ENCODE measurements at regions not wholly inside any gene's neighbourhood (a gene's known extent, or its start where the extent isn't known, plus 50 kb on each side); places are given as distances from the start of the nearest gene placed in this dataset.

- H4K20me1 ChIP-seq (ENCODE audit: control insufficient read depth, insufficient read depth), result no peaks in the 10 kb centered on the region
- RAD21 ChIA-PET (ENCODE audit: unreplicated experiment), result no interaction called here
- SMC1A ChIA-PET (ENCODE audit: uncharacterized antibody, unreplicated experiment), result interaction anchor here (0.7 kb wide), 1 partner anchor 153 kb away, joined by 3 read pairs; no protein-coding TSS in a partner anchor
- no peak overlapping the region for H3K4me2 ChIP-seq (ENCODE audit: control insufficient read depth, insufficient read depth)
- CTCF ChIA-PET, result no interaction called here
- no peaks in the 10 kb centered on the region for H3K79me2 ChIP-seq (ENCODE audit: control insufficient read depth, insufficient read depth, low read length)
- intact Hi-C loops (cut with micrococcal nuclease; ENCODE audit: unreplicated experiment), result no loop called here
- H3K4me1 ChIP-seq (ENCODE audit: control insufficient read depth, insufficient read depth, low read length), result no peaks in the 10 kb centered on the region
- in situ Hi-C loops (cut with MboI), result no loop called here
- H3K27me3 ChIP-seq (replicated peaks in 1 of 2; ENCODE audit: control insufficient read depth in 2 of 2, insufficient read depth in 2 of 2, low read length in 1 of 2), result no peaks in the 10 kb centered on the region
- no peaks in the 10 kb centered on the region for H3K9me3 ChIP-seq (replicated peaks; ENCODE audit: control insufficient read depth, insufficient read depth, low read length)
- TF ChIP-seq ATF7 (IDR thresholded peaks at IDR 0.05; ENCODE audit: low read depth) (no peak), CEBPB (IDR thresholded peaks at IDR 0.05; ENCODE audit: borderline replicate concordance in 1 of 2, low read depth in 2 of 2, low read length in 2 of 2) (no peak), CTCF (IDR thresholded peaks at IDR 0.05 in 2 of 3, conservative IDR thresholded peaks at IDR 0.05 in 1 of 3; ENCODE audit: control insufficient read depth in 2 of 3, extremely low read depth in 1 of 3, insufficient read depth in 1 of 3, low read depth in 3 of 3, low read length in 3 of 3) (no peak), MYC (IDR thresholded peaks at IDR 0.05; ENCODE audit: insufficient read depth, insufficient read length, insufficient replicate concordance, low read length, severe bottlenecking) (no peak), KLF5 (IDR thresholded peaks at IDR 0.05; ENCODE audit: partially characterized antibody) (no peak), MTA3 (IDR thresholded peaks at IDR 0.05; ENCODE audit: borderline replicate concordance, low read length) (no peak), BCL11A (IDR thresholded peaks at IDR 0.05; ENCODE audit: low read depth, low read length) (no peak)
- H3K4me3 ChIP-seq, result no peak overlapping the region
- no peaks in the 10 kb centered on the region for H3K36me3 ChIP-seq (ENCODE audit: control insufficient read depth in 2 of 2, insufficient read depth in 2 of 2, low read length in 1 of 2)
- ATAC-seq (no peak), DNase-seq (ENCODE audit: low read depth, low spot score) (no peak), FAIRE-seq (no peak)
- no peak overlapping the region for H3K9ac ChIP-seq (ENCODE audit: control insufficient read depth, insufficient read depth, low read length)
- POLR2A ChIA-PET, result no interaction called here
- WGBS (ENCODE audit: insufficient coverage, insufficient replicate concordance, low lambda C conversion rate, missing lambda C conversion rate), result 41% methylated on average over 3 of the region's 3 CpGs
- no peak overlapping the region for H3K27ac ChIP-seq (ENCODE audit: control insufficient read depth, insufficient read depth)
- no TSS peak for BruUV-seq (replicated peaks)
- no peak overlapping the region for H2AFZ ChIP-seq (ENCODE audit: control insufficient read depth, low read depth, low read length)
Measured at GRCh38 chr3:110470310-110470709, 601.3 kb upstream of the NECTIN3 start.

All from GM12878 (cell line).